ENCODE measurements at regions not wholly inside any gene's neighbourhood (a gene's known extent, or its start where the extent isn't known, plus 50 kb on each side); places are given as distances from the start of the nearest gene placed in this dataset.

GRCh38 chr14:53808042-53808441, 148.6 kb downstream of the BMP4 start:
- Histone ChIP-seq H3K9me2 (replicated peaks; ENCODE audit: control insufficient read depth, low read length) (no peaks in the 10 kb centered on the region), H3K9me3 (ENCODE audit: control insufficient read depth, insufficient read depth, low read length) (no peaks in the 10 kb centered on the region), H3K4me3 (ENCODE audit: low read length) (no peak overlapping the region), H3F3A (ENCODE audit: control insufficient read depth, insufficient read depth) (no peaks in the 10 kb centered on the region), H4K20me1 (ENCODE audit: control insufficient read depth, insufficient read depth, low read depth, low read length) (no peaks in the 10 kb centered on the region), H3K4me2 (ENCODE audit: low read length) (no peak overlapping the region), H3K4me1 (ENCODE audit: control insufficient read depth, low read length) (no peaks in the 10 kb centered on the region), H3K27me3 (ENCODE audit: control insufficient read depth, low read length) (no peaks in the 10 kb centered on the region), H3K79me2 (ENCODE audit: control insufficient read depth, low read length) (no peaks in the 10 kb centered on the region), H3K27ac (ENCODE audit: low read depth, low read length) (no peak overlapping the region), H3K36me3 (ENCODE audit: control insufficient read depth, low read length) (no peaks in the 10 kb centered on the region)
- TF ChIP-seq EZH2phosphoT487 (IDR thresholded peaks at IDR 0.05; ENCODE audit: borderline replicate concordance, low read length) (no peak), CTCF (IDR thresholded peaks at IDR 0.05; ENCODE audit: low read depth, low read length, poor library complexity, severe bottlenecking) (no peak)

GRCh38 chr14:53807542-53807941, 149.1 kb downstream of the BMP4 start:
- no peak overlapping the region for H3K27ac ChIP-seq (ENCODE audit: low read depth, low read length)
- H3F3A ChIP-seq (ENCODE audit: control insufficient read depth, insufficient read depth) = no peaks in the 10 kb centered on the region
- TF ChIP-seq EZH2phosphoT487 (IDR thresholded peaks at IDR 0.05; ENCODE audit: borderline replicate concordance, low read length) = no peak
- no peak for TF ChIP-seq CTCF (IDR thresholded peaks at IDR 0.05; ENCODE audit: low read depth, low read length, poor library complexity, severe bottlenecking)

GRCh38 chr14:53807108-53807507, 149.5 kb downstream of the BMP4 start:
- Histone ChIP-seq H3K27me3 (ENCODE audit: control insufficient read depth, low read length) (no peaks in the 10 kb centered on the region), H3K27ac (ENCODE audit: low read depth, low read length) (no peak overlapping the region), H4K20me1 (ENCODE audit: control insufficient read depth, insufficient read depth, low read depth, low read length) (no peaks in the 10 kb centered on the region), H3K9me2 (replicated peaks; ENCODE audit: control insufficient read depth, low read length) (no peaks in the 10 kb centered on the region), H3K4me1 (ENCODE audit: control insufficient read depth, low read length) (no peaks in the 10 kb centered on the region), H3K4me2 (ENCODE audit: low read length) (no peak overlapping the region), H3K9me3 (ENCODE audit: control insufficient read depth, insufficient read depth, low read length) (no peaks in the 10 kb centered on the region), H3K4me3 (ENCODE audit: low read length) (no peak overlapping the region), H3K79me2 (ENCODE audit: control insufficient read depth, low read length) (no peaks in the 10 kb centered on the region), H3K36me3 (ENCODE audit: control insufficient read depth, low read length) (no peaks in the 10 kb centered on the region), H3F3A (ENCODE audit: control insufficient read depth, insufficient read depth) (no peaks in the 10 kb centered on the region)
- TF ChIP-seq CTCF (IDR thresholded peaks at IDR 0.05; ENCODE audit: low read depth, low read length, poor library complexity, severe bottlenecking) (no peak), EZH2phosphoT487 (IDR thresholded peaks at IDR 0.05; ENCODE audit: borderline replicate concordance, low read length) (no peak)

More at GRCh38 chr14:53807542-53807941, 149.1 kb downstream of the BMP4 start:
- H3K9me3 ChIP-seq (ENCODE audit: control insufficient read depth, insufficient read depth, low read length) = no peaks in the 10 kb centered on the region
- H4K20me1 ChIP-seq (ENCODE audit: control insufficient read depth, insufficient read depth, low read depth, low read length) = no peaks in the 10 kb centered on the region
- H3K4me3 ChIP-seq (ENCODE audit: low read length) = no peak overlapping the region
- no peaks in the 10 kb centered on the region for H3K9me2 ChIP-seq (replicated peaks; ENCODE audit: control insufficient read depth, low read length)
- H3K36me3 ChIP-seq (ENCODE audit: control insufficient read depth, low read length) = no peaks in the 10 kb centered on the region
- no peaks in the 10 kb centered on the region for H3K27me3 ChIP-seq (ENCODE audit: control insufficient read depth, low read length)
- no peaks in the 10 kb centered on the region for H3K4me1 ChIP-seq (ENCODE audit: control insufficient read depth, low read length)
- H3K4me2 ChIP-seq (ENCODE audit: low read length) = no peak overlapping the region
- no peaks in the 10 kb centered on the region for H3K79me2 ChIP-seq (ENCODE audit: control insufficient read depth, low read length)

- H3K36me3 ChIP-seq (ENCODE audit: control insufficient read depth, low read length) = no peaks in the 10 kb centered on the region
- no peaks in the 10 kb centered on the region for H3K9me3 ChIP-seq (ENCODE audit: control insufficient read depth, insufficient read depth, low read length)
- H3K4me2 ChIP-seq (ENCODE audit: low read length) = no peak overlapping the region
- H3K27me3 ChIP-seq (ENCODE audit: control insufficient read depth, low read length) = no peaks in the 10 kb centered on the region
- no peaks in the 10 kb centered on the region for H3K4me1 ChIP-seq (ENCODE audit: control insufficient read depth, low read length)
- H3K27ac ChIP-seq (ENCODE audit: low read depth, low read length) = no peak overlapping the region
- no peaks in the 10 kb centered on the region for H3K9me2 ChIP-seq (replicated peaks; ENCODE audit: control insufficient read depth, low read length)
- H3K4me3 ChIP-seq (ENCODE audit: low read length) = no peak overlapping the region
- H3K79me2 ChIP-seq (ENCODE audit: control insufficient read depth, low read length) = no peaks in the 10 kb centered on the region
- TF ChIP-seq EZH2phosphoT487 (IDR thresholded peaks at IDR 0.05; ENCODE audit: borderline replicate concordance, low read length) = no peak
- no peak for TF ChIP-seq CTCF (IDR thresholded peaks at IDR 0.05; ENCODE audit: low read depth, low read length, poor library complexity, severe bottlenecking)
- no peaks in the 10 kb centered on the region for H4K20me1 ChIP-seq (ENCODE audit: control insufficient read depth, insufficient read depth, low read depth, low read length)
- no peaks in the 10 kb centered on the region for H3F3A ChIP-seq (ENCODE audit: control insufficient read depth, insufficient read depth)
Observed at GRCh38 chr14:53796734-53797133, 159.9 kb downstream of the BMP4 start.

Measured in DOHH2 (cell line).